ENCODE measurements at regions not wholly inside any gene's neighbourhood (a gene's known extent, or its start where the extent isn't known, plus 50 kb on each side); places are given as distances from the start of the nearest gene placed in this dataset.

DNA sequence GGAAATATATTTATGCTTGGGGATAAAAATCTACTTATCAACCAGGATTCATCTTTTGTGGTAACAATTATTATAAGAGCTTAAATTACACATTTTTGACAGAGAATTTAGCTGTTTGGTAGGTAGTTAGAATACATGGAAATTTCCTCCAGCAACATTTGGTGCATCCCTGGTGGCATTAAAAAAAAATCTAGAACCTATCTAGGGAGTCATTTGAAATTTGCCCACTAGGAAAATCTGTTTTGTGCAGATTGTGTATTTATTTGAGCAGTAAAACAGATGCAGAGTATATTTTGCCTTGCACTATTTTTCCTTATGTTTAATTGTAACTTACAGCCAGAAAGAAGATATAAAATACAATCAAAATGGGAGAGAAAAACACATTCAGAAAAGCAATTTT is 208.4 kb upstream of the LRP1B start:
- no peak for TF ChIP-seq GATA2 (IDR thresholded peaks at IDR 0.05; ENCODE audit: low read depth, low read length)
- no peak for TF ChIP-seq GATA3 (IDR thresholded peaks at IDR 0.05; ENCODE audit: low read depth, low read length)
